H9 (cell line): ENCODE measurements at regions not wholly inside any gene's neighbourhood (a gene's known extent, or its start where the extent isn't known, plus 50 kb on each side); places are given as distances from the start of the nearest gene placed in this dataset.

Experiments
- DNase-seq: peaks from one replicate; pipeline ENCODE4 v3.0.0-alpha.2; 2017
- H2AFZ ChIP-seq: one replicate; pipeline ENCODE4 v1.6.1; 2013; ENCODE audit warnings: mild to moderate bottlenecking, low read length, control low read depth, moderate library complexity
- H2AK5ac ChIP-seq: 2 replicates; pipeline ENCODE4 v1.6.1; 2013; ENCODE audit warnings: low read length, control low read depth, mixed read lengths; ENCODE audit not compliant: insufficient read length
- H2BK120ac ChIP-seq: one replicate; pipeline ENCODE4 v1.6.1; 2013; ENCODE audit warnings: low read depth, mild to moderate bottlenecking, low read length, control low read depth, inconsistent platforms; ENCODE audit not compliant: poor library complexity, severe bottlenecking
- H2BK12ac ChIP-seq: 2 replicates; pipeline ENCODE4 v1.6.1; 2013; ENCODE audit warnings: low read length, control low read depth, mixed read lengths, low read depth; ENCODE audit not compliant: insufficient read length
- H2BK15ac ChIP-seq: 2 replicates; pipeline ENCODE4 v1.6.1; 2013; ENCODE audit warnings: low read depth, low read length, control low read depth
- H2BK20ac ChIP-seq: one replicate; pipeline ENCODE4 v1.6.1; 2013; ENCODE audit warnings: low read depth, mild to moderate bottlenecking, low read length, control low read depth, inconsistent platforms; ENCODE audit not compliant: poor library complexity, severe bottlenecking
- H2BK5ac ChIP-seq: 2 replicates; pipeline ENCODE4 v1.6.1; 2013; ENCODE audit warnings: low read length, control low read depth, mixed read lengths; ENCODE audit not compliant: insufficient read length
- H3K14ac ChIP-seq: 2 replicates; pipeline ENCODE4 v1.6.1; 2013; ENCODE audit warnings: low read length, control low read depth; ENCODE audit not compliant: insufficient read depth
- H3K18ac ChIP-seq: 2 replicates; pipeline ENCODE4 v1.6.1; 2013; ENCODE audit warnings: low read depth, mild to moderate bottlenecking, mixed read lengths, low read length, control low read depth; ENCODE audit not compliant: insufficient read length
- H3K23ac ChIP-seq: 2 replicates; pipeline ENCODE4 v1.6.1; 2013; ENCODE audit warnings: low read length, control low read depth, mixed read lengths, low read depth; ENCODE audit not compliant: insufficient read length
- H3K23me2 ChIP-seq: 2 replicates; pipeline ENCODE4 v1.6.1; 2013; ENCODE audit warnings: low read depth, mild to moderate bottlenecking, mixed read lengths, low read length, control low read depth; ENCODE audit not compliant: insufficient read length, poor library complexity, severe bottlenecking
- H3K27ac ChIP-seq: 2 replicates; pipeline ENCODE4 v1.5.1; 2013; ENCODE audit warnings: low read length, control low read depth, mixed read lengths, low read depth; ENCODE audit not compliant: insufficient read length
- H3K27me3 ChIP-seq: 2 replicates; pipeline ENCODE4 v1.6.1; 2013; ENCODE audit warnings: low read length, control low read depth, inconsistent platforms; ENCODE audit not compliant: insufficient read depth
- H3K4ac ChIP-seq: 2 replicates; pipeline ENCODE4 v1.6.1; 2013; ENCODE audit warnings: low read depth, mild to moderate bottlenecking, control low read depth, inconsistent platforms, low read length, moderate library complexity
- H3K4me1 ChIP-seq: 2 replicates; pipeline ENCODE4 v1.6.1; 2013; ENCODE audit warnings: low read length, control low read depth, inconsistent platforms; ENCODE audit not compliant: insufficient read depth
- H3K4me2 ChIP-seq: 2 replicates; pipeline ENCODE4 v1.6.1; 2013; ENCODE audit warnings: low read length, control low read depth, mixed read lengths; ENCODE audit not compliant: insufficient read length, insufficient read depth
- H3K56ac ChIP-seq: 2 replicates; pipeline ENCODE4 v1.6.1; 2013; ENCODE audit warnings: low read depth, mild to moderate bottlenecking, mixed read lengths, low read length, control low read depth; ENCODE audit not compliant: insufficient read length
- H3K79me1 ChIP-seq: 2 replicates; pipeline ENCODE4 v1.6.1; 2013; ENCODE audit warnings: low read depth, mild to moderate bottlenecking, moderate library complexity, low read length, control low read depth, inconsistent platforms; ENCODE audit not compliant: insufficient read depth, poor library complexity, severe bottlenecking
- H3K79me2 ChIP-seq: 2 replicates; pipeline ENCODE4 v1.6.1; 2013; ENCODE audit warnings: low read length, control low read depth, inconsistent platforms; ENCODE audit not compliant: insufficient read depth
- H3K9ac ChIP-seq: 2 replicates; pipeline ENCODE4 v1.6.1; 2013; ENCODE audit warnings: low read length, control low read depth, mixed read lengths; ENCODE audit not compliant: insufficient read length; ENCODE audit errors: extremely low read depth
- H3K9me3 ChIP-seq: one replicate; pipeline ENCODE4 v1.6.1; 2013; ENCODE audit warnings: low read depth, low read length, inconsistent platforms; ENCODE audit not compliant: control insufficient read depth
- H3T11ph ChIP-seq: one replicate; pipeline ENCODE4 v1.6.1; 2013; ENCODE audit warnings: mild to moderate bottlenecking, low read length, control low read depth, inconsistent platforms
- H4K20me1 ChIP-seq: one replicate; pipeline ENCODE4 v1.6.1; 2013; ENCODE audit not compliant: control insufficient read depth, insufficient read length, insufficient read depth
- H4K5ac ChIP-seq: 2 replicates; pipeline ENCODE4 v1.6.1; 2013; ENCODE audit warnings: low read depth, mild to moderate bottlenecking, mixed read lengths, low read length, control low read depth; ENCODE audit not compliant: insufficient read length
- H4K8ac ChIP-seq: replicated peaks from 2 replicates; pipeline ENCODE4 v1.6.1; 2013; ENCODE audit warnings: low read length, control low read depth, mixed read lengths, low read depth; ENCODE audit not compliant: insufficient read length
- H4K91ac ChIP-seq: 2 replicates; pipeline ENCODE4 v1.6.1; 2013; ENCODE audit warnings: low read depth, mild to moderate bottlenecking, moderate library complexity, mixed read lengths, low read length, control low read depth; ENCODE audit not compliant: insufficient read length
- H3K27ac Mint-ChIP-seq, 3 experiments: 2 replicates in 2 of 3; 3 replicates in 1 of 3; pipeline ENCODE4 v1.8.0; 2020 to 2021; ENCODE audit warnings: mixed read lengths in 3 of 3, mild to moderate bottlenecking in 1 of 3, moderate library complexity in 1 of 3
- H3K27me3 Mint-ChIP-seq: 2 replicates; pipeline ENCODE4 v1.8.0; 2021; ENCODE audit warnings: low read depth, mild to moderate bottlenecking, moderate library complexity, mixed read lengths
- H3K36me3 Mint-ChIP-seq, 3 experiments: 2 replicates in 2 of 3; 3 replicates in 1 of 3; pipeline ENCODE4 v1.8.0; 2020 to 2021; ENCODE audit warnings: low read depth in 3 of 3, mixed read lengths in 3 of 3; ENCODE audit not compliant: insufficient read depth in 1 of 3
- H3K4me1 Mint-ChIP-seq, 2 experiments: 2 replicates each; pipeline ENCODE4 v1.8.0; 2020; ENCODE audit warnings: mixed read lengths in 2 of 2
- H3K4me3 Mint-ChIP-seq, 2 experiments: 2 replicates in 1 of 2; 3 replicates in 1 of 2; pipeline ENCODE4 v1.8.0; 2020 to 2021; ENCODE audit warnings: mild to moderate bottlenecking in 2 of 2, mixed read lengths in 2 of 2, moderate library complexity in 1 of 2
- H3K9me3 Mint-ChIP-seq, 2 experiments: 2 replicates in 1 of 2; 3 replicates in 1 of 2; pipeline ENCODE4 v1.8.0; 2020; ENCODE audit warnings: mild to moderate bottlenecking in 2 of 2, mixed read lengths in 2 of 2, moderate library complexity in 1 of 2
- CTCF ChIP-seq: fragments of 200-600 bp; sonication (generic); conservative IDR thresholded peaks from 3 replicates; pipeline ENCODE4 v1.8.0; 2021; ENCODE audit warnings: antibody characterized with exemption, mild to moderate bottlenecking
- WGBS: extraction: QIAGEN DNeasy Blood & Tissue Kit; methylation state at CpG from one replicate; pipeline ENCODE4 v1.1.7; 2013; ENCODE audit warnings: missing lambda C conversion rate, low lambda C conversion rate, mixed read lengths; ENCODE audit not compliant: insufficient read length; ENCODE audit errors: extremely low coverage; 5-methylcytosine and 5-hydroxymethylcytosine counted together

GRCh38 chr1:192732787-192733186 is 76.1 kb upstream of the RGS2 start:
- no peak overlapping the region for H4K8ac ChIP-seq
- no peak overlapping the region for H3T11ph ChIP-seq
- no peaks in the 10 kb centered on the region for H3K79me1 ChIP-seq
- no peaks in the 10 kb centered on the region; a peak in 1 of 5 replicates for H3K9me3 Mint-ChIP-seq
- no peak overlapping the region for H3K14ac ChIP-seq
- no peak overlapping the region for H3K4me2 ChIP-seq
- H2BK120ac ChIP-seq, result no peak overlapping the region
- peaks cover 0 to 6% (median 0%) of the 10 kb centered on the region in 3 experiments; a peak in 1 of 7 replicates for H3K36me3 Mint-ChIP-seq
- peak overlapping the region; percentile 45 for H2AFZ ChIP-seq
- no peak overlapping the region for H3K23ac ChIP-seq
- no peak overlapping the region for H2BK5ac ChIP-seq
- H3K18ac ChIP-seq, result no peak overlapping the region
- H2AK5ac ChIP-seq, result no peak overlapping the region
- no peak for DNase-seq
- no peaks in the 10 kb centered on the region for H3K4me1 ChIP-seq
- no peak overlapping the region for H4K5ac ChIP-seq
- no peak overlapping the region for H3K56ac ChIP-seq
- no CpG with 5 or more reads among the region's 2 CpGs for WGBS
- TF ChIP-seq CTCF, result peak; percentile 55
- no peaks in the 10 kb centered on the region for H3K23me2 ChIP-seq
- H2BK20ac ChIP-seq, result no peak overlapping the region
- H3K4me1 Mint-ChIP-seq, result 0 out of 4 replicates have a peak, but pooled peaks cover 0 to 4% of the 10 kb centered on the region in 2 experiments
- H3K27me3 ChIP-seq, result no peaks in the 10 kb centered on the region
- no peaks in the 10 kb centered on the region for H3K9me3 ChIP-seq
- H4K91ac ChIP-seq, result no peak overlapping the region
- H2BK12ac ChIP-seq, result no peak overlapping the region
- H3K27ac Mint-ChIP-seq, result peak overlapping the region in 1 of 3 experiments; percentile 50; a peak in 1 of 7 replicates
- H3K27me3 Mint-ChIP-seq, result no peaks in the 10 kb centered on the region
- no peaks in the 10 kb centered on the region for H3K79me2 ChIP-seq
- no peaks in the 10 kb centered on the region for H4K20me1 ChIP-seq
- no peak overlapping the region for H3K4ac ChIP-seq
- no peak overlapping the region for H3K9ac ChIP-seq
- H2BK15ac ChIP-seq, result no peak overlapping the region
- no peak overlapping the region for H3K27ac ChIP-seq
- no peak overlapping the region for H3K4me3 Mint-ChIP-seq
